ENCODE measurements at regions not wholly inside any gene's neighbourhood (a gene's known extent, or its start where the extent isn't known, plus 50 kb on each side); places are given as distances from the start of the nearest gene placed in this dataset.

GRCh38 chr10:78783753-78784152, 285.0 kb upstream of the ZMIZ1 start:
- H3K27me3 ChIP-seq: no peaks in the 10 kb centered on the region
- no peaks in the 10 kb centered on the region for H3K9me3 ChIP-seq
- intact Hi-C loops (cut with DNase I; ENCODE audit: low total_unique reads): no loop called here
- H3K4me3 ChIP-seq: no peak overlapping the region
- peaks cover 4% of the 10 kb centered on the region for H3K4me1 ChIP-seq
- no peak overlapping the region for H3K27ac ChIP-seq
- no peaks in the 10 kb centered on the region for H3K36me3 ChIP-seq (ENCODE audit: low read depth, missing control alignments)
- DNase-seq: no peak
- TF ChIP-seq CTCF (IDR thresholded peaks at IDR 0.05): no peak
- no peak for TF ChIP-seq POLR2A (IDR thresholded peaks at IDR 0.05)
- WGBS, 2 donors: 94 to 97% methylated on average over 3 of the region's 3 CpGs

GRCh38 chr10:78784546-78784945, 284.2 kb upstream of the ZMIZ1 start:
- H3K27ac ChIP-seq: no peak overlapping the region
- 41 to 67% methylated on average over 3 of the region's 3 CpGs for WGBS, 2 donors
- H3K27me3 ChIP-seq: no peaks in the 10 kb centered on the region
- H3K4me1 ChIP-seq: peaks cover 4% of the 10 kb centered on the region
- no peak overlapping the region for H3K4me3 ChIP-seq
- no peaks in the 10 kb centered on the region for H3K9me3 ChIP-seq
- no peaks in the 10 kb centered on the region for H3K36me3 ChIP-seq (ENCODE audit: low read depth, missing control alignments)
- intact Hi-C loops (cut with DNase I; ENCODE audit: low total_unique reads): no loop called here
- DNase-seq: no peak
- TF ChIP-seq CTCF (IDR thresholded peaks at IDR 0.05): no peak
- no peak for TF ChIP-seq POLR2A (IDR thresholded peaks at IDR 0.05)

- Histone ChIP-seq H3K36me3 (ENCODE audit: low read depth, missing control alignments) (no peaks in the 10 kb centered on the region), H3K27me3 (no peaks in the 10 kb centered on the region), H3K9me3 (no peaks in the 10 kb centered on the region), H3K27ac (peak overlapping the region in 1 of 2 donors; percentile 20), H3K4me1 (peaks cover 4% of the 10 kb centered on the region), H3K4me3 (no peak overlapping the region)
- WGBS, 2 donors: 53 to 68% methylated on average over 4 of the region's 4 CpGs
- DNase-seq: no peak
- intact Hi-C loops (cut with DNase I; ENCODE audit: low total_unique reads): no loop called here
- TF ChIP-seq POLR2A (IDR thresholded peaks at IDR 0.05): no peak
- no peak for TF ChIP-seq CTCF (IDR thresholded peaks at IDR 0.05)
These were observed 283.7 kb upstream of the ZMIZ1 start for GRCh38 chr10:78785066-78785465.

GRCh38 chr10:78785991-78786390, 282.8 kb upstream of the ZMIZ1 start:
- no peak for DNase-seq
- TF ChIP-seq POLR2A (IDR thresholded peaks at IDR 0.05) (no peak), CTCF (IDR thresholded peaks at IDR 0.05) (no peak)
- H3K27ac ChIP-seq: no peak overlapping the region
- 82 to 85% methylated on average over 6 of the region's 6 CpGs for WGBS, 2 donors
- H3K4me1 ChIP-seq: peaks cover 4% of the 10 kb centered on the region
- no peaks in the 10 kb centered on the region for H3K27me3 ChIP-seq
- intact Hi-C loops (cut with DNase I; ENCODE audit: low total_unique reads): no loop called here
- no peak overlapping the region for H3K4me3 ChIP-seq
- no peaks in the 10 kb centered on the region for H3K9me3 ChIP-seq
- no peaks in the 10 kb centered on the region for H3K36me3 ChIP-seq (ENCODE audit: low read depth, missing control alignments)

- WGBS, 2 donors: 38 to 40% methylated on average over 2 of the region's 2 CpGs
- H3K9me3 ChIP-seq: no peaks in the 10 kb centered on the region
- H3K4me3 ChIP-seq: no peak overlapping the region
- no peaks in the 10 kb centered on the region for H3K27me3 ChIP-seq
- no peaks in the 10 kb centered on the region for H3K36me3 ChIP-seq (ENCODE audit: low read depth, missing control alignments)
- intact Hi-C loops (cut with DNase I; ENCODE audit: low total_unique reads): no loop called here
- TF ChIP-seq POLR2A (IDR thresholded peaks at IDR 0.05): no peak
- TF ChIP-seq CTCF (IDR thresholded peaks at IDR 0.05): no peak
- no peak overlapping the region for H3K27ac ChIP-seq
- DNase-seq: no peak
- H3K4me1 ChIP-seq: peaks cover 4% of the 10 kb centered on the region
These were observed 281.6 kb upstream of the ZMIZ1 start for GRCh38 chr10:78787125-78787524.

All from testis (tissue), 2 donors.